ENCODE measurements at regions not wholly inside any gene's neighbourhood (a gene's known extent, or its start where the extent isn't known, plus 50 kb on each side); places are given as distances from the start of the nearest gene placed in this dataset.

DNA sequence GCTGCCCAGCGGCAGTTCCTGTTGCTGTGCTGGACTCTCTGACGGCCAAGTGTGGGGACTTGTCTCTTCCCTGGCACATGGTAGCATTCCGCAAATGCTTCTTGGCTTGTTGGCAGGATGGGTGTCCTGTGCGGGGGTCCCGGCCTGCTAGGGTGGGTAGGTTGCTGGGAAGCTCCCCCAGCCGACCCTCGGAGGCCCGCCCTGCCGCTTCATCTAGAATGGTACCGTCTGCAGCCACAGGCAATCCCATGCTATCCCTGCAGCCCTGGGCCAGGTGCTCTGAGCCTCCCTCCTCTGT is 78.3 kb upstream of the LHX1 start:
- no peak for TF ChIP-seq POLR2A (IDR thresholded peaks at IDR 0.05; ENCODE audit: low read depth, low read length)
- no peak for TF ChIP-seq POLR2AphosphoS5 (IDR thresholded peaks at IDR 0.05; ENCODE audit: low read depth, low read length)
- TF ChIP-seq TAF1 (IDR thresholded peaks at IDR 0.05; ENCODE audit: borderline replicate concordance, low read depth, low read length), result no peak

Measured in GM12892 (cell line).